ENCODE measurements at regions not wholly inside any gene's neighbourhood (a gene's known extent, or its start where the extent isn't known, plus 50 kb on each side); places are given as distances from the start of the nearest gene placed in this dataset.

GRCh38 chr6:40302856-40303454 is 284.2 kb downstream of the LRFN2 start:
- no peaks in the 10 kb centered on the region for H3K79me2 ChIP-seq (ENCODE audit: insufficient read depth, low read length)
- H3K4me3 ChIP-seq (ENCODE audit: insufficient read depth, low read length) = no peak overlapping the region
- H3K4me2 ChIP-seq (ENCODE audit: insufficient read depth, low read length) = no peak overlapping the region
- H3K4me1 ChIP-seq (ENCODE audit: insufficient read depth, low read length) = no peaks in the 10 kb centered on the region
- no peak for DNase-seq (ENCODE audit: insufficient read length, low spot score, missing footprints)
- TF ChIP-seq CTCF (IDR thresholded peaks at IDR 0.05; ENCODE audit: extremely low read depth, low read depth, low read length) = no peak
- no peak overlapping the region for H2AFZ ChIP-seq (ENCODE audit: low read length)
- H4K20me1 ChIP-seq (ENCODE audit: insufficient read depth, low read length) = no peaks in the 10 kb centered on the region
- no peak overlapping the region for H3K27ac ChIP-seq (ENCODE audit: low read depth, low read length)
- H3K36me3 ChIP-seq (ENCODE audit: insufficient read depth, low read length) = no peaks in the 10 kb centered on the region
- H3K27me3 ChIP-seq (ENCODE audit: insufficient read depth, low read length) = no peaks in the 10 kb centered on the region
- no peaks in the 10 kb centered on the region for H3K9me3 ChIP-seq (ENCODE audit: low read depth, low read length)

DNA sequence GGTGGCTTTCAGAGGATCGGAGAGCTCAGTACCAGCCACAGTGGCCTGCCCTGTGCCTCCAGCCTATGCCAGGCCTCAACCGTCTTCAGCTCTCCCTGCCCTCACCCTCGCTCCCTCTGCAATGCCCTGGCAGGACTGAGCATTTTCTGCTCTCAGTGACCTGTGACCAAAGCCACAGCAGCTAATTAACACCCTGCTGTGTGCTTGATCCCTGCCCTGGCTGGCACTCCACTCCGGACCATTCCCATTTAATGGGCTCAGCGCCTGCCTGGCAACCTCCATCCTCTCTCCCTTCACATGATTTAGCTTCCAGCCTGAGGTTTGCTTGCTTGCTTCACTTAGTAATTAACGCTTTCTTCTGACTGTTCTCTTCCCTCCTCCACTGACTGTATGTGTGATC is 287.5 kb downstream of the LRFN2 start:
- Histone ChIP-seq H3K79me2 (ENCODE audit: insufficient read depth, low read length) (no peaks in the 10 kb centered on the region), H2AFZ (ENCODE audit: low read length) (no peak overlapping the region), H3K36me3 (ENCODE audit: insufficient read depth, low read length) (no peaks in the 10 kb centered on the region), H3K27ac (ENCODE audit: low read depth, low read length) (no peak overlapping the region), H3K9me3 (ENCODE audit: low read depth, low read length) (no peaks in the 10 kb centered on the region), H4K20me1 (ENCODE audit: insufficient read depth, low read length) (no peaks in the 10 kb centered on the region), H3K27me3 (ENCODE audit: insufficient read depth, low read length) (no peaks in the 10 kb centered on the region), H3K4me3 (ENCODE audit: insufficient read depth, low read length) (no peak overlapping the region), H3K4me1 (ENCODE audit: insufficient read depth, low read length) (no peaks in the 10 kb centered on the region), H3K4me2 (ENCODE audit: insufficient read depth, low read length) (no peak overlapping the region)
- no peak for DNase-seq (ENCODE audit: insufficient read length, low spot score, missing footprints)
- no peak for TF ChIP-seq CTCF (IDR thresholded peaks at IDR 0.05; ENCODE audit: extremely low read depth, low read depth, low read length)

- no peaks in the 10 kb centered on the region for H3K9me3 ChIP-seq (ENCODE audit: low read depth, low read length)
- no peaks in the 10 kb centered on the region for H3K79me2 ChIP-seq (ENCODE audit: insufficient read depth, low read length)
- no peaks in the 10 kb centered on the region for H3K4me1 ChIP-seq (ENCODE audit: insufficient read depth, low read length)
- no peaks in the 10 kb centered on the region for H4K20me1 ChIP-seq (ENCODE audit: insufficient read depth, low read length)
- H3K27ac ChIP-seq (ENCODE audit: low read depth, low read length) = no peak overlapping the region
- TF ChIP-seq CTCF (IDR thresholded peaks at IDR 0.05; ENCODE audit: extremely low read depth, low read depth, low read length) = no peak
- no peak overlapping the region for H2AFZ ChIP-seq (ENCODE audit: low read length)
- no peak overlapping the region for H3K4me2 ChIP-seq (ENCODE audit: insufficient read depth, low read length)
- H3K36me3 ChIP-seq (ENCODE audit: insufficient read depth, low read length) = no peaks in the 10 kb centered on the region
- no peak for DNase-seq (ENCODE audit: insufficient read length, low spot score, missing footprints)
- H3K27me3 ChIP-seq (ENCODE audit: insufficient read depth, low read length) = no peaks in the 10 kb centered on the region
- no peak overlapping the region for H3K4me3 ChIP-seq (ENCODE audit: insufficient read depth, low read length)
Measured at GRCh38 chr6:40298207-40298606, 289.0 kb downstream of the LRFN2 start.

DNA sequence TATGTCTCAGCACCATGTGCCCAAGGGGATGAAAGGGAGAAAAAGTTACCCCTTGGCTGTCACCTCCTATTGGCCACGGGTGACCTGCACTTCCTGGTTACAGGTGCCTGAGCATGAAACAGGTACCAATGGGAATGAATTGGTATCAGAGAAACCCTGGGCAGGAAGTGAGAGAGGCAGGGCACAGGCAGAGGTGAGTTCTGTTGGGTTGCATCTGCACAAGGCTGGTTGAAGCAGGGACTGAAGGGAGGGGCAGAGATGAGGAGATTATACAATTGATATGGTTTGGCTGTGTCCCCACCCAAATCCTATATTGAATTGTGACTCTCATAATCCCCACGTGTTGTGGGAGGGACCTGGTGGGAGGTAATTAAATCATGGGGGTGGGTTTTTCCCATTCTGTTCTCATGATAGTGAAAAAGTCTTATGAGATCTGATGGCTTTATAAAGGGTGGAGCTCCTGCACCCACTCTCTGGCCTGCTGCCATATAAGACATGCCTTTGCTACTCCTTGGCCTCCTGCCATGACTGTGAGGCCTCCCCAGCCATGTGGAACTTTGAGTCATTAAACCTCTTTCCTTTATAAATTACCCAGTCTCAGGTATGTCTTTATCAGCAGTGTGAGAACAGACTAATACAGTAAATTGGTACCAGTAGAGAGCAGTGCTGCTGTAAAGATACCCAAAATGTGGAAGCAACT is 291.8 kb downstream of the LRFN2 start:
- H3K27me3 ChIP-seq (ENCODE audit: insufficient read depth, low read length) = no peaks in the 10 kb centered on the region
- no peaks in the 10 kb centered on the region for H3K36me3 ChIP-seq (ENCODE audit: insufficient read depth, low read length)
- H4K20me1 ChIP-seq (ENCODE audit: insufficient read depth, low read length) = no peaks in the 10 kb centered on the region
- H3K9me3 ChIP-seq (ENCODE audit: low read depth, low read length) = no peaks in the 10 kb centered on the region
- no peaks in the 10 kb centered on the region for H3K4me1 ChIP-seq (ENCODE audit: insufficient read depth, low read length)
- H3K4me2 ChIP-seq (ENCODE audit: insufficient read depth, low read length) = no peak overlapping the region
- no peak for DNase-seq (ENCODE audit: insufficient read length, low spot score, missing footprints)
- H3K79me2 ChIP-seq (ENCODE audit: insufficient read depth, low read length) = no peaks in the 10 kb centered on the region
- no peak overlapping the region for H3K4me3 ChIP-seq (ENCODE audit: insufficient read depth, low read length)
- no peak for TF ChIP-seq CTCF (IDR thresholded peaks at IDR 0.05; ENCODE audit: extremely low read depth, low read depth, low read length)
- no peak overlapping the region for H3K27ac ChIP-seq (ENCODE audit: low read depth, low read length)
- no peak overlapping the region for H2AFZ ChIP-seq (ENCODE audit: low read length)
